ENCODE measurements at regions not wholly inside any gene's neighbourhood (a gene's known extent, or its start where the extent isn't known, plus 50 kb on each side); places are given as distances from the start of the nearest gene placed in this dataset.
A peak's percentile ranks its signal among the peaks of the same experiment; 100 is the strongest.

DNA sequence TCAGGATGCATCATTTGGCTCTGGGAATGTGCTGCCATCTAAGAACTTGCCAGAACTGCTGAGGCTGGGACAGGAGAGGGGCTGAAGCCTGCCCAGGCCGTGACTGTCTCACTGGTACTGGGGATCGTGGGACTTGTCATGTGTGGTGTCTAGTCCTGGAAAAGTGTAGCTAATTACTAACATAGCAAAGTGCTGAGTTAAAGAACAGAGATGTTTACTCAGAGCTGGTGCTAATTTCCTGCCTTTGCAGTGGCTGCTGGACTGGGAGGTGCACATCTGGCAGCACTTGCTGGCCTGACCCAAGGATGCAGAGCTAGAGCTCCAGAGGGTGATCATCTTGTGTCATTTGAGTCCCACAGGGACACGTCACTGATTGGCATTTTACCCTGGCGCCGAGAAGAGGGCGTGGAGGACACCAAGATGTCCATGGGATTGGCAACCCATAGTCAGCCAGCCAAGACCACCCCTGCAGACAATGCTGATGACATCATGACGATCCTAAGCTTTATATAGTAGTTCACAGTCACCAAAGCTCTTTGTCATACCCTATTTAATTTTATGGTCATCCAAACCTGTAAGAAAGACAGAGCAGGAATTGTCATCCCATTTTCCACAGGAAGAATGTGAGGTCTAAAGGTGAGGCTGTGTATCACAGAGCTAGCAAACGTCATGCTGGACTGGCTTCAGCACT, 110.1 kb upstream of the SLC44A3 start:
- TF ChIP-seq, protein P1, sequence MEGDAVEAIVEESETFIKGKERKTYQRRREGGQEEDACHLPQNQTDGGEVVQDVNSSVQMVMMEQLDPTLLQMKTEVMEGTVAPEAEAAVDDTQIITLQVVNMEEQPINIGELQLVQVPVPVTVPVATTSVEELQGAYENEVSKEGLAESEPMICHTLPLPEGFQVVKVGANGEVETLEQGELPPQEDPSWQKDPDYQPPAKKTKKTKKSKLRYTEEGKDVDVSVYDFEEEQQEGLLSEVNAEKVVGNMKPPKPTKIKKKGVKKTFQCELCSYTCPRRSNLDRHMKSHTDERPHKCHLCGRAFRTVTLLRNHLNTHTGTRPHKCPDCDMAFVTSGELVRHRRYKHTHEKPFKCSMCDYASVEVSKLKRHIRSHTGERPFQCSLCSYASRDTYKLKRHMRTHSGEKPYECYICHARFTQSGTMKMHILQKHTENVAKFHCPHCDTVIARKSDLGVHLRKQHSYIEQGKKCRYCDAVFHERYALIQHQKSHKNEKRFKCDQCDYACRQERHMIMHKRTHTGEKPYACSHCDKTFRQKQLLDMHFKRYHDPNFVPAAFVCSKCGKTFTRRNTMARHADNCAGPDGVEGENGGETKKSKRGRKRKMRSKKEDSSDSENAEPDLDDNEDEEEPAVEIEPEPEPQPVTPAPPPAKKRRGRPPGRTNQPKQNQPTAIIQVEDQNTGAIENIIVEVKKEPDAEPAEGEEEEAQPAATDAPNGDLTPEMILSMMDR (IDR thresholded peaks at IDR 0.05; ENCODE audit: insufficient read depth, low read length): no peak
- DNase-seq (ENCODE audit: low read depth): no peak
- no peak overlapping the region for H3K4me3 ChIP-seq (ENCODE audit: low read depth, low read length)

DNA sequence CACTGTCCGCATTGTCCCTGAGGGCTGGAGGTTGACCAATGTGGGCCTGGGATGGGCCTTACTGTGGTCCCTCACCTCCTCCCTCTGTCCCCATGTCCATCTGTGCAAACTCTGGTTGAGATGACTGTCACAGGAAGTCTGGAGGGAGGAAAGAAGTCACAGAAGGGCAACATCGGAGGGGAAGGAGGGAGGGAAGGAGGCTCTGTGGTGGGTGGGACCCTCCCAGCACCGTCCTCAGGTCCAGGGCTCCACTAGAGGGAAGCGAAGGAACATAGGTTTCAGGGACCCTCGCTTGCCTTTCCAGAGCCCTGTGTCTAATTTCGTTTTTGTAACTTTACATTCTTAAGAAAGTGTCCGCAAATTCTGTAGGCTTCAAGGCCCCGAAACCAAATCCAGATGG, 111.3 kb upstream of the SLC44A3 start:
- TF ChIP-seq, protein P1 (IDR thresholded peaks at IDR 0.05; ENCODE audit: insufficient read depth, low read length): no peak
- no peak for DNase-seq (ENCODE audit: low read depth)
- no peak overlapping the region for H3K4me3 ChIP-seq (ENCODE audit: low read depth, low read length)

DNA sequence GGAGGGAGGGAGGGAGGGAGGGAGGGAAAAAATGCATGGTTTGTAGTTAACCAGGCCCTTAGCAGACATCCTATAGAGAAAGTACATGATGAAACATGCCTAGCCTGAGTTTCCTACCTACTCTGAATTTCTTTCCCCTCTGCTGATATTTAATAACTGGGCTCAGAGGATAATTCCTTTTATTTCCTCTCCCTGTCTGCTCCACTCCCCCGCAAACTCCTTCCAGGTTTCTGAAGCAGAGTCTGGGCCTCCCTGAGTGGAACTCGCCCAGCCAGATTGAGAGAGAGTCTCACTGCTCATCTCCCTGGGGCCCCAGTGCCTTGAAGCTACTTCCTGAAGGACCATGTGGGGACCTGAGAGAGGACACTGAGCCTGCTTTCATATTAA, 111.9 kb upstream of the SLC44A3 start:
- TF ChIP-seq, protein P1 (IDR thresholded peaks at IDR 0.05; ENCODE audit: insufficient read depth, low read length): no peak
- DNase-seq (ENCODE audit: low read depth): no peak
- no peak overlapping the region for H3K4me3 ChIP-seq (ENCODE audit: low read depth, low read length)

DNA sequence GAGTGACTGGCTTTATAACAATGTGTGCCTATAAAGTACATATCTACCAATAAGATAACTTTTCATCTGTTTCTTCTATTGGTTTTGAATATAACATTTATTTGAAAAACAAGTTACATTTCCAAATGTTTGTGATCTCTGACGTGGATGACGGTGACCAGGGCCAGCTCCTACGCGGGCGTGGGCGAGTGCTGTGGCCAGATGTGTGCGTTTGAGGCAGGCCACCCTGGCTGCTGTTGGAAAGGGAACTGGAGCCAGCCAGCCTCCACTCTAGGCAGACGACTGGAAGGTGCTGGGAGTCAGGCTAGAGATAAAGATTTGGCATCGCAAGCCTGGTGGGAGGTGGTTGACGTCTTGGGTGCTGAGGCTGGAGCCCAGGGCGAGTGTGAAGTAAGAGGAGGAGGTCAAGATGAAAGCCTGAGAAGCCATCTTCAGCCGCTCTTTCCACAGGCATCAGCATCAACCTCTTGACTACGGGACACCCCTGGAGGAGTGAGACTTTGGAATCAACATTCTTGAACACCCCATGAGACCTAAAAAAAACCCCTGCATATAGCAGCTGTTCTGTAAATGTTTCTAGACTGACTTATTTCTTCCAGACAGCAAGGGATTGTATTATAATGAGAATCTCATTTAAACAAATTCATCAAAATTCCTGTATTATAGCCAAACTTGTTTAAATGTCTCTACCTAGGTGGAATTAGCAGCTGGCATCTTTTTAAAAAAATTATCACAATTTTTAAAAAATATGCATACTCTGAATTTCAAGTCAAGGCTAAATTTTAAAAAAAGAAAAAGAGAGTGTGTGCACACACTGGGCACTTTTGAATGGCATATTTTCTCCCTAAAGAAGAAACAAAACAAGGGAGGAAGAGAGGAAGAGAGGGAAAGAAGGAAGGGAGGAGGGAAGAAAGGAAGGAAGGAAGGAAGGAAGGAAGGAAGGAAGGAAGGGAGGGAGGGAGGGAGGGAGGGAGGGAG, 112.5 kb upstream of the SLC44A3 start:
- peak; percentile 89 for DNase-seq (ENCODE audit: low read depth)
- TF ChIP-seq, protein P1 (IDR thresholded peaks at IDR 0.05; ENCODE audit: insufficient read depth, low read length): no peak
- no peak overlapping the region for H3K4me3 ChIP-seq (ENCODE audit: low read depth, low read length)

DNA sequence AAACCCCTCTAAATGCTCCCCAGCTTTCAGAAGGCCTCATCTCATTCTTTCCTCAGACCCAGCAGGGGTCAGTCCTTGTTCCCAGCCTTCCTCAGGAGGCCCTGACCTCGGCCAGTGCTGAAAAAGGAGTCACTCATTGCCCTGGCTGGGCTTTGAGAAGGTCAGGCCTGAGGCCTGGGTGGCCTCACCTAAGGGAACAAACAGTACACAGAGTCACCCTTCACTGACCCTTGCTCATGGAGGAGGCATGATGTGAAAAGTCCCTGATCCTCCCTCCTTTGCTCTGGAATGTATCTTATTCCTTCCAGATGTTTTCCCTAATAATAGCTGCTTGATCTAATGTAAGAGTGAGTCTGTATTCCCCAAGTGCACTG, 117.7 kb upstream of the SLC44A3 start:
- peak; percentile 81 for DNase-seq (ENCODE audit: low read depth)
- TF ChIP-seq, protein P1 (IDR thresholded peaks at IDR 0.05; ENCODE audit: insufficient read depth, low read length): no peak

DNA sequence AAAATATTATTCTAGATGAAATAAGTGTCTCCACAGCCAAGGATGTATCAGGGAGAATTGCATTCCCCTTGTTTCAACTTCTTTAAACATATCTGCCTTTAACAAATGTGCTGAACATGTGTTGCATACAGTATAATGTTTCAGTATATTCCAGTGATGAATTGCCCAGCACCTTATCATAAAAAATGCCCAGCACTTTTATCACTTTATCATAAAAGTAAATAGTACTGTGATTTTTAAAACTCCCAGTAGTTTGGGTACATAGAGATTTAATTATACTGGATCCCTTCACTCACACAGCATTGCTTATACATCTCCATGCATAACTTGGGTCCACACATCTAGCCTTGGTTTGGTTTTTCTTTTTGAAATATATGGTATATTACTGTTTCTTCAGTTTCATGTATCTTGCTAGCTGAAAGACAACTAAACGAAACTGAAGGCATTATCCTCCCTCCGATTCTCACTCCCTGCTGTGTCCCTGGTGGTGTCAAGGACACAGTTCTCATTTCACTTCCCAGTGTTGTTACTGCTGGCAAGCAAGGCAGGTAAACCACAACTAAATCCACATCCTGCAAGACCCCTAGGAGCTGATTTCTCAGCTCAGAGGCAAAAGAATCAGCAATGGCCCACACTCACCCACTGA, 118.2 kb upstream of the SLC44A3 start:
- DNase-seq (ENCODE audit: low read depth): no peak
- no peak overlapping the region for H3K4me3 ChIP-seq (ENCODE audit: low read depth, low read length)
- TF ChIP-seq, protein P1 (IDR thresholded peaks at IDR 0.05; ENCODE audit: insufficient read depth, low read length): no peak

More for the DNA sequence above, 117.7 kb upstream of the SLC44A3 start:
- H3K4me3 ChIP-seq (ENCODE audit: low read depth, low read length): no peak overlapping the region

Measured in fibroblast of the aortic adventitia (primary cell).